ENCODE measurements at regions not wholly inside any gene's neighbourhood (a gene's known extent, or its start where the extent isn't known, plus 50 kb on each side); places are given as distances from the start of the nearest gene placed in this dataset.

- DNase-seq (ENCODE audit: low read depth) = peak; percentile 24
Observed at GRCh38 chr13:74871369-74872070, 610.4 kb downstream of the TBC1D4 start.

GRCh38 chr13:74870865-74871264, 611.1 kb downstream of the TBC1D4 start:
- DNase-seq (ENCODE audit: low read depth) = peak; percentile 32

- peak; percentile 54 for DNase-seq (ENCODE audit: low read depth)
Observed at GRCh38 chr13:74869846-74870245, 612.1 kb downstream of the TBC1D4 start.

- peak; percentile 34 for DNase-seq (ENCODE audit: low read depth)
Observed at GRCh38 chr13:74868049-74868448, 613.9 kb downstream of the TBC1D4 start.

DNA sequence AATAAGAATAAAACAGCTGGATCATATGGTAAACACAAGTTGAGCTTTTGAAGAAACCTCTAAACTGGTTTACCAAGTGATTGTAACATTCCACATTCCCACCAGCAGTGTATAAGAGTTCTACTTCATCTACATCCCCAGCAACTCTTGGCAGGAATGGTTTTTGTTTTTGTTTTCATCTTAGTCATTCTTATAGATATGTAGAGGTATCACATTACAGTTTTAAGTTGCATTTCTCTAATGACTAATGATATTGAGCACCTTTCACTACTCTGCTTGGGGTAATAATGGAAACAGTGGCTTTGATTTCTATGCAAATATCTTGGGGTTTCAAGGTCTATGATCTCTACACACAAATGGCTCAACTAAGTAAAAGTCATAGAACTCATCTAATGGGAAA, 614.5 kb downstream of the TBC1D4 start:
- DNase-seq (ENCODE audit: low read depth) = peak; percentile 39

DNA sequence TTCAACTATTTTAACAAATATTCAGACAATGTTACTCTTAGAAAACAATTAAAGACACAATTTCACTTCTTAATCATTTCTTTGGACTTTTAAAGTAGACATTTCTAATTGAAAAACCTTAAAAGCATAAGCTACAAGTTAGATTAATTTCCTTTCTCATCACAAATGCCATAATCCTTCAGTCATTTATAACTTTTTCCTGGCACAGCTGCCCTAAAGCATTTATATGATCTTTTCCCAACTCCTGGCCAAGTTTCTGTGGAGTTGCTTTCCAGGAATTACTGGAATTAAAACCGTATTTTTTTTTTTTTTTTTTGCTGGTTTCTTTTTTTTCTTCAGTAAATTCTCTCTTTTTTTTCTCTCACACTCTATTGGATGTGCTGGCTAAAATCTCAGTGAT, 615.9 kb downstream of the TBC1D4 start:
- DNase-seq (ENCODE audit: low read depth) = no peak

DNA sequence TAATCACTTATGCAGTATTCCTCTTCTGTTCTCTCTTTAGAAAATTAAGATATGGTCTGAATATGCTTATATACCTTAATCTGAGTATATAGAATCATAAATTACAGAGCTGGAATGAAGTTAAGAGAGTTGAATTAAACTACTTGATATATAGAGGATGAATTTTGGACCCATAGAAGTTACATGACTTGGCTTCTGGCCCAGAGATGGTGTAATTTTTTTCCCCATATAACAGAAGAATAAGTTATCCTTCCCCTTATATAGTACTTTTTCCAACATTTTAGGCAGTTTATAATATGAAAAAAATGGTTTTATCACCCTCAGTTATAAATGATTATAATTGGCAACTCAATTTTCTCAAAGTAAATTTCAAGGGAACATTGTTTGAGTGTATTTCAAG, 616.3 kb downstream of the TBC1D4 start:
- DNase-seq (ENCODE audit: low read depth) = no peak

DNA sequence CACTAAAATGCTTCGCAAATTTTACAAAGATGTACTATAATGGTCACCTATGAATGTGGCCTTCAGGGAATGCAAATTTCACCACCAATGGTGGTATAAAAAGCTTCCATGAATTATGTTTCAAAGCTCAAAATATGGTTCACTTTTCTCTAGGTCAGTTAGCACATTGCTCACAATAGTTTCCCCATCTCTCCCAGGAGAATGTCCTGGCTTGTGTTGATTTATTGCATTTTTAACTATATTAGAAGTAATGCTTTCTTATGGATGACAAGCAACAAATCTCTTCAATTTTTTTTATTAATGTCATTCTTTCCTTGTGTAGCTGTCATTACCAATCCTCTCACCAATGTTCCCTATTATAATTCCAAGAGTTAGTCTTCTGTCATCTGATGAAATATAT, 621.2 kb downstream of the TBC1D4 start:
- peak; percentile 11 for DNase-seq (ENCODE audit: low read depth)

DNA sequence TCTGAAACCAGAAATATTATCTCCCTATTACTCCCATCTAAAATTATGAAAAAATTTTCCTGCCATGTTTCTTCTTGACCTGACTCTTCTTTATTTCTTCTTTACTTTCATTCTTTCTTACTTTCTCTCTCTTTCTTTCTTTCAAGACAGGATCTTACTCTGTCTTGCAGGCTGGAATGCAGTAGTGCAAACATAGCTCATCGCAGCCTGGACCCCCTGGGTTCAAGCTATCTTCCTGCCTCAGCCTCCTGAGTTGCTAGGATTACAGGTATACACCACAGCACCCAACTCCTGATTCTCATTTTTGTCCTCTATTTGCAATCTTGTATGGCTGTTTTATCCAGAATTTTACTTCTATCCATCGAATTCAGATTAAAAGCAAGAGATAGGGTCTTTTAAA, 631.1 kb downstream of the TBC1D4 start:
- DNase-seq (ENCODE audit: low read depth) = no peak

DNA sequence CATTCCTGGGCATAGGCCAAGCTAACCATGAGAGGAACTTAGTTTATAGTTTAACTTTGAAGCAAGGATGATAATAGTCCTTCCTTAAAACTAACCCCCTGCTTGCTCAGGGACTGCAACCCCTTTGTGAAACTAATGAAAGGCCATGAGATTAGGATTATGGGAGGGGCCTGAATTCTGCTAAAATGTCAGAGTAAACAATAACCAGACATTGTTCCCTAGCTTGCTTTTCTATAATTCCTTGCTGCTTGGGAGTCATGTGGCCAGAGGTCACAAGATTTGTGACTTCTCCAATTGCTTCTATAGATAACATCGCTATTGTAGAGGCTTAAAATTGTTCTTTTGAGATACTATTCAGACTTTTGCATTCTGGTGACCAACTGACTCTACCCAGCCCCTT, 634.0 kb downstream of the TBC1D4 start:
- DNase-seq (ENCODE audit: low read depth) = no peak

GRCh38 chr13:74845806-74846205, 636.2 kb downstream of the TBC1D4 start:
- no peak for DNase-seq (ENCODE audit: low read depth)

- no peak for DNase-seq (ENCODE audit: low read depth)
Observed at GRCh38 chr13:74841651-74842050, 640.3 kb downstream of the TBC1D4 start.

- DNase-seq (ENCODE audit: low read depth) = no peak
Observed at GRCh38 chr13:74841123-74841522, 640.8 kb downstream of the TBC1D4 start.

GRCh38 chr13:74839656-74840055, 642.3 kb downstream of the TBC1D4 start:
- peak; percentile 17 for DNase-seq (ENCODE audit: low read depth)

DNA sequence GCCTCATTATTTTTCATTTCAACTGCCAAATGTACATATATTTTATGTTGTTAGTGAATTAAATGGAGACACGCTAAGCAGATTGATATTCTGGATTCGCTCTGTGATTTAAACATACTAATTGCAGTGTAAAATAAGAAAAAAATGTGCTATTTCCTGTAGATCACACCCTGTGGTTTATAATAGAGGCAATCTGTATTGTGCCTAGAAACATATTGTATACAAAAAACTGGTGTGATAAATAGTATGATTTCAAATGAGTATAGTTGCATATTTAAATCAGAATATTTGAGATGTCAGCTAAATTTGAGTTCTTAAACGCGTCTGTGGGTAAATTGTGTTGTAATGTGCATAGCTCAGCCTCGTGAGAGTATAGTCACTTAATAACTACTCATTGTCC, 643.9 kb downstream of the TBC1D4 start:
- no peak for DNase-seq (ENCODE audit: low read depth)

DNA sequence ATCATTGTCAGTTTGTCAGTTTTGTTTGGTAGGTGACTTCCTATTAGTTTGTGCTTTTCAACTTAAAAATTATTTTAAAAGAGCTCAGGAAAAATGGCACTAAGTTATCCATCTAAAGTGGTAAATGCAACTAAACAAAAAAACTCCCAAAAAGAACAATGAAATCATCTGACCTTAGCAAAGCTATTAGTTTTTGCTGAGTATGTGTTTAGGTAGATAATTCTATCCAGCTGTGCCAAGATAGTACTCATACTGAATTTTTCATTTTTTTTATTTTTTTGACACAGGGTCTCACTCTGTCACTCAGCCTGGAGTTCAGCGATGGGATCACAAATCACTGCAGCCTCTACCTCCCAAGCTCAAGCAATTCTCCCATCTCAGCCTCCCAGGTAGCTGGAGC, 645.3 kb downstream of the TBC1D4 start:
- no peak for DNase-seq (ENCODE audit: low read depth)

DNA sequence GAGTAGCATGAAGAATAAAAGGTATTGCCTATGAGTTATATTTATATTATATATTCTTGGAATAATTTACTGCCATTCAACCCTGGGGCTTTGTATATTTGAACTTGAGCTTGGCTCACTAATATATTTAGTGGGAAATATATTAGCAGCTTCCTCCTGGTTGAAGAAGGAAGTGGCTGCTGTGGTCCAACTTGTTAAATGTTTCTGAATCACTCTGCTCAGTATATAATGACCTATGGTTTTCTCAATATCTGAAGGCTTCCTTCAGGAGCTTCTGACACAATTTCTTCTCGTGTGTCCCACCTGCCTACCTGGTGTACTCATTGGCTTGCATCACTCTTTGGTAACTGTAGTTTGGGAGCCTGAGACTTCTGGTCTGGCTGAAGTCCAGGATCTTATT, 646.4 kb downstream of the TBC1D4 start:
- no peak for DNase-seq (ENCODE audit: low read depth)

- no peak for DNase-seq (ENCODE audit: low read depth)
Observed at GRCh38 chr13:74825938-74826246, 656.1 kb downstream of the TBC1D4 start.

DNA sequence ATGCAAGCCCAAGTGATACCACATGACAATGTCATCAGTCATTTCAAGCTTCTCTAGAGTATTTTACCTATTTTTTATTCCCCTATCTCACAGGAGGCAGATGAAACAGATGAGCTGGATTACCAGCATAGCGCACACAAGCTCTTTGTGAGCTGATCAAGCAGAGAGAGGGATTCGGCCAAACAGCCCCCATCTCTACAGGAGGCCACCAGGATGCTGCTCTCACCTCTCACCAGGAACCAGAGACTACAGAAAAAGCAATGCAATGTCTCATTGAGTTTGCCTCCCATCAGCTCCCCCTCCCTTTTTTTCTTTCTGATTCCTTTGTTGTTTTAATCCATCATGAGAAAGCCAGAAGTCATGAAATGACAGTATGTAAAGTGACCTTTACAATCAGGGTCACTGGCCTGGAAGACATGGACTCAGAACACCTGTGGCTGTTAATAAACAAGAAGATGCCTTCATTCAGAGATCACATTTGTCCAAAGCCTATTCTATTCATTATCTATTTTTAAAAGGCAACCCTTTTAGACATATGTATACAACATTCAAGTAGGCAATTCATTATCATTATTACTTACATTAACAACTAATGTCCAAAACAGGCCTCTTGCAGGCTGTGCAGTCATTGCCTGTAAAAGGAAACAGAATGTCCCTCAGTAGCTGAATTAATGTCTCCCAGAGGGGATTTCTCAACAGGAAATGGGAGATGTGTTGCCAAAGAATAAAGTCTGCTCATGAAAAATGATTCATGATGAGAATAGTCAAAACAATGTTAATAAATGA, 656.6 kb downstream of the TBC1D4 start:
- DNase-seq (ENCODE audit: low read depth) = peak; percentile 88

GRCh38 chr13:74820809-74821208, 661.2 kb downstream of the TBC1D4 start:
- DNase-seq (ENCODE audit: low read depth) = no peak

GRCh38 chr13:74819549-74819948, 662.4 kb downstream of the TBC1D4 start:
- DNase-seq (ENCODE audit: low read depth) = peak; percentile 10

- no peak for DNase-seq (ENCODE audit: low read depth)
Observed at GRCh38 chr13:74816737-74817136, 665.2 kb downstream of the TBC1D4 start.

DNA sequence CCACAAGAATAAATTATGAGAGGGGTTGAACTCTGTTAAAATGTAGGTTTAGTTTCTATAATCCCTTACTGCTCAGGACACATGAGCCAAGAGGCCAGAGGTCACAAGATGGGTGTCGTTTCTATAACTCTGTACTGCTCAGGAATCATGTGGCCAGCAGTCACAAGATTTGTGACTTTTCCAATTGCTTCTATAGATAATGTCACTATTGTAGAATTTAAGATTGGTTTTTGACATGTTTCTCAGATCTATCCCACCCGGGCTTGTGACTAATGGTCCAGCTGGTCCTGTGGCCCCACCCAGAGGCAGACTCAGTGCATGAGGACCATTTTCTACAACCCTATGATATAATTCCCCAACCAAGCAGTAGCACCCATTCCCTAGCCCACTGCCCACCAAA, 662.0 kb upstream of the KLF12 start:
- DNase-seq (ENCODE audit: low read depth) = no peak

DNA sequence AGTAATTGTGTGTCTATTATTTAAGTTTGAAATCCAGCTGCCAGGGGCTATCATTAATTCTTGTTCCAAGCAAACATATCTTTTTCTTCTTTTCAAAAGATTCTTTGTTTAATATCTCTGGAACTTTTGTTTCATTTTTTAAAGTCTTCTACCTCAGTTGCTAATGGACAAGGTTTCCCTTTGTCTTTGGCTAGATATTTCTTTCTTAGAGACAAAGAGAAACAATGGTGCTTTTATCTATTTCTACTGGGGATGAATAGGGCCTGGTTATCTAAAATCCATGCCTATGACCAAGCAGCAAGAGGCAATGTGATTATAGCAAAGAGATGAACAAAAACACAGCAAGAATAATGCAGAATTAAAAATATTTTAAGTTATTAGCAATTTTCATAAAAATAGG, 661.3 kb upstream of the KLF12 start:
- no peak for DNase-seq (ENCODE audit: low read depth)
